HepG2 (cell line): ENCODE measurements at regions not wholly inside any gene's neighbourhood (a gene's known extent, or its start where the extent isn't known, plus 50 kb on each side); places are given as distances from the start of the nearest gene placed in this dataset.

Experiments used
- ATAC-seq: fragments of 200-7000 bp; cut with Tn5 transposase; 3 replicates; pipeline ENCODE4 v1.9.1; 2020; ENCODE audit warnings: mild to moderate bottlenecking, moderate library complexity
- BruUV-seq: library from RNA; stranded (reverse); fragments of 400-500 nt; replicated peaks from 2 replicates; lab custom pipeline; 2021; lab: Mats Ljungman, UMichigan
- CTCF ChIA-PET: fragments of 300-600 bp; formaldehyde crosslinking; extraction: SDS; loops from one replicate; lab custom pipeline; 2021; ENCODE audit warnings: low total read pairs, inconsistent platforms, low intra/inter-chr PET ratio; lab: Yijun Ruan, JAX
- POLR2A ChIA-PET: fragments of 350-600 bp; sonication (Branson Sonifier 250); formaldehyde crosslinking; loops from one replicate; lab custom pipeline; 2020; ENCODE audit warnings: antibody characterized with exemption, inconsistent platforms; lab: Yijun Ruan, JAX
- DNase-seq: peaks from one replicate; pipeline ENCODE4 v3.0.0-alpha.2; 2015; ENCODE audit warnings: low spot score
- FAIRE-seq: peaks from 3 replicates; lab custom pipeline; 2011; peaks lifted over from hg19 to GRCh38; lab: Jason Lieb, UNC
- H2AFZ ChIP-seq: one replicate; pipeline ENCODE4 v1.6.1; 2011; ENCODE audit warnings: low read length, inconsistent platforms
- H3K27ac ChIP-seq: fragments of 300-600 bp; 3 replicates; pipeline ENCODE4 v1.8.0; 2011; ENCODE audit warnings: mixed run types, mild to moderate bottlenecking, mixed read lengths, low read length, inconsistent platforms; ENCODE audit not compliant: insufficient read depth; ENCODE audit errors: extremely low read length
- H3K27me3 ChIP-seq, 2 experiments: fragments of 200-600 bp in 1 of 2; 2 replicates in 1 of 2; 3 replicates in 1 of 2; pipeline versions ENCODE4 v1.6.0 to v1.8.0; 2011; ENCODE audit warnings: low read length in 2 of 2, mild to moderate bottlenecking in 2 of 2, moderate library complexity in 2 of 2, inconsistent platforms in 1 of 2; ENCODE audit not compliant: insufficient read depth in 2 of 2, control insufficient read depth in 1 of 2
- H3K36me3 ChIP-seq, 2 experiments: fragments of 200-600 bp in 1 of 2; replicated peaks in 1 of 2; 2 replicates in 1 of 2; 3 replicates in 1 of 2; pipeline versions ENCODE4 v1.5.1 to v1.8.0; 2011; ENCODE audit warnings: low read length in 2 of 2, inconsistent platforms in 1 of 2; ENCODE audit not compliant: insufficient read depth in 2 of 2, control insufficient read depth in 1 of 2
- H3K4me1 ChIP-seq: 2 replicates; pipeline ENCODE4 v1.5.1; 2012; ENCODE audit warnings: low read length, inconsistent platforms; ENCODE audit not compliant: insufficient read depth
- H3K4me2 ChIP-seq: 2 replicates; pipeline ENCODE4 v1.6.0; 2011; ENCODE audit warnings: low read depth, low read length, inconsistent platforms
- H3K4me3 ChIP-seq, 3 experiments: fragments of 200-600 bp in 1 of 3; sonication (generic), shearing (Covaris generic) in 1 of 3; replicated peaks in 1 of 3; 2 replicates each; pipeline ENCODE4 v1.5.1; 2011 to 2016; ENCODE audit warnings: low read length in 3 of 3, inconsistent platforms in 2 of 3, low read depth in 2 of 3, mild to moderate bottlenecking in 2 of 3, control low read depth in 1 of 3, mixed read lengths in 1 of 3; ENCODE audit not compliant: insufficient read depth in 1 of 3
- H3K79me2 ChIP-seq: one replicate; pipeline ENCODE4 v1.6.1; 2011; ENCODE audit warnings: low read length, inconsistent platforms; ENCODE audit not compliant: insufficient read depth
- H3K9ac ChIP-seq: 2 replicates; pipeline ENCODE4 v1.6.0; 2011; ENCODE audit warnings: mild to moderate bottlenecking, low read depth, low read length, inconsistent platforms; ENCODE audit not compliant: insufficient read depth
- H3K9me3 ChIP-seq: 2 replicates; pipeline ENCODE4 v1.5.1; 2012; ENCODE audit warnings: mild to moderate bottlenecking, low read length
- H4K20me1 ChIP-seq: 2 replicates; pipeline ENCODE4 v1.6.0; 2011; ENCODE audit warnings: inconsistent platforms, mild to moderate bottlenecking, low read length, moderate library complexity; ENCODE audit not compliant: insufficient read depth
- AKAP8 ChIP-seq: sonication (generic); formaldehyde crosslinking; IDR thresholded peaks from 2 replicates; pipeline ENCODE4 v1.5.1; 2020; ENCODE audit warnings: mild to moderate bottlenecking, missing genetic modification reagents
- E2F2 ChIP-seq: sonication (generic); formaldehyde crosslinking; IDR thresholded peaks from 2 replicates; pipeline ENCODE4 v1.4.0; 2020; ENCODE audit warnings: missing genetic modification reagents, borderline replicate concordance
- FLYWCH1 ChIP-seq: sonication (generic); formaldehyde crosslinking; IDR thresholded peaks from 2 replicates; pipeline ENCODE4 v1.8.1; 2023; ENCODE audit warnings: mild to moderate bottlenecking, missing genetic modification reagents
- POLR2A ChIP-seq, 2 experiments: IDR thresholded peaks; 2 replicates each; pipeline ENCODE4 v1.6.1; 2011; ENCODE audit warnings: low read depth in 2 of 2, low read length in 2 of 2, mild to moderate bottlenecking in 1 of 2, moderate library complexity in 1 of 2; ENCODE audit not compliant: insufficient read depth in 1 of 2
- RBM22 ChIP-seq: fragments of 200-400 bp; formaldehyde crosslinking; optimal IDR thresholded peaks from 2 replicates; pipeline ENCODE3; 2017; ENCODE audit warnings: mild to moderate bottlenecking, low read length, moderate library complexity
- SIN3B ChIP-seq: fragments of 150-350 bp; IDR thresholded peaks from 2 replicates; pipeline ENCODE4 v1.6.1; 2014; ENCODE audit warnings: low read length
- SKI ChIP-seq: fragments of 450-650 bp; IDR thresholded peaks from one replicate; pipeline ENCODE4 v1.6.1; 2018; ENCODE audit warnings: mild to moderate bottlenecking; ENCODE audit not compliant: partially characterized antibody
- SOX13 ChIP-seq, 3 experiments: fragments of 450-650 bp in 1 of 3; sonication (generic) in 1 of 3; formaldehyde crosslinking in 1 of 3; IDR thresholded peaks in 2 of 3; conservative IDR thresholded peaks in 1 of 3; 2 replicates each; pipeline versions ENCODE4 v1.5.0 to v1.6.1; 2016 to 2020; ENCODE audit warnings: antibody characterized with exemption in 1 of 3, mild to moderate bottlenecking in 1 of 3, missing compliant biosample characterization in 1 of 3, missing genetic modification reagents in 1 of 3, moderate library complexity in 1 of 3
- ZNF382 ChIP-seq: sonication (generic); formaldehyde crosslinking; IDR thresholded peaks from 2 replicates; pipeline ENCODE4 v1.5.0; 2020; ENCODE audit warnings: missing genetic modification reagents, mild to moderate bottlenecking, borderline replicate concordance
- ZNF512B ChIP-seq: sonication (generic); formaldehyde crosslinking; IDR thresholded peaks from 2 replicates; pipeline ENCODE4 v1.5.1; 2020; ENCODE audit warnings: missing genetic modification reagents, mild to moderate bottlenecking, borderline replicate concordance
- ZNF574 ChIP-seq: sonication (generic); formaldehyde crosslinking; IDR thresholded peaks from 2 replicates; pipeline ENCODE4 v1.4.0; 2020; ENCODE audit warnings: missing genetic modification reagents
- ZNF724P ChIP-seq: sonication (generic); formaldehyde crosslinking; IDR thresholded peaks from 2 replicates; pipeline ENCODE4 v1.8.0; 2022; ENCODE audit warnings: missing genetic modification reagents, borderline replicate concordance
- WGBS: methylation state at CpG from one replicate; pipeline ENCODE4 v1.1.6; 2017; ENCODE audit warnings: low lambda C conversion rate; 5-methylcytosine and 5-hydroxymethylcytosine counted together
- in situ Hi-C: cut with HindIII; loops from 2 replicates; pipeline ENCODE4 v1.10.0; 2017; ENCODE audit warnings: low pct_unique_long_range_greater_than_20kb; ENCODE audit not compliant: extremely low pct_ligation_motif_present
- intact Hi-C: fragments of 100-400 bp; cut with micrococcal nuclease; formaldehyde crosslinking; loops from one replicate; pipeline ENCODE4 v1.10.0; 2022; ENCODE audit not compliant: unreplicated experiment
- TF ChIP-seq, protein P1 (sequence below): sonication (generic); formaldehyde crosslinking; IDR thresholded peaks from 2 replicates; pipeline ENCODE4 v1.4.0; 2020; ENCODE audit warnings: mild to moderate bottlenecking, missing genetic modification reagents
- TF ChIP-seq, protein P2 (sequence below): sonication (generic); formaldehyde crosslinking; IDR thresholded peaks from 2 replicates; pipeline ENCODE4 v1.5.0; 2020; ENCODE audit warnings: missing genetic modification reagents

DNA sequence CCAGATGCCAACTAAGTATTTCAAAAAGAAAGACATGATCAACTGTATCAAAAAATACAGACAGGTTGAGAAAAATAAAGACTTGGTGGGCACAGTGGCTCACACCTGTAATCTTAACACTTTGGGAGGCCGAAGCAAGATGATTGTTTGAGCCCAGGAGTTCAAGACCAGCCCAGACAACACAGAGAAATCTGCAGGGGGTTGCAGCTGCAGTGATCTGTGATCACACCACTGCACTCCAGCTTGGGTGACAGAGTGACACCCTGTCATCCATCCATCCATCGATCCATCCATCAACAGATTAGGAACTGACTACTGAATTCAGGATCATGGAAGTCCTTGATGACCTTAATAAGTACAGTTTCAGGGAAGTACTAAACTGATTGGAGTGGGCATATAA, 65.0 kb upstream of the RPS13 start:
- ATAC-seq = no peak
- Histone ChIP-seq H3K9ac (no peak overlapping the region), H3K4me3 (no peak overlapping the region), H3K4me2 (no peak overlapping the region), H3K27ac (no peak overlapping the region), H3K4me1 (peaks cover 20% of the 10 kb centered on the region), H2AFZ (no peak overlapping the region), H3K36me3 (peaks cover 9 to 41% of the 10 kb centered on the region in 2 experiments), H3K79me2 (no peaks in the 10 kb centered on the region), H3K9me3 (no peaks in the 10 kb centered on the region), H4K20me1 (peaks cover 4% of the 10 kb centered on the region; the same call in 1 of the 2 replicates), H3K27me3 (no peaks in the 10 kb centered on the region)
- intact Hi-C loops (no loop called here), in situ Hi-C loops (no loop called here)
- FAIRE-seq = no peak
- 100% methylated on average over 2 of the region's 2 CpGs for WGBS
- DNase-seq = no peak
- CTCF ChIA-PET = no interaction called here
- POLR2A ChIA-PET = no interaction called here
- no TSS peak for BruUV-seq
- TF ChIP-seq ZNF512B (CRISPR knock-in tag) = no peak
- no peak for TF ChIP-seq SOX13 (IDR thresholded peaks at IDR 0.05)
- TF ChIP-seq SOX13 (CRISPR knock-in tag; conservative IDR thresholded peaks at IDR 0.05 in 1 of 2, IDR thresholded peaks at IDR 0.05 in 1 of 2) = no peak
- no peak for TF ChIP-seq AKAP8 (CRISPR knock-in tag)
- no peak for TF ChIP-seq SIN3B
- TF ChIP-seq ZNF724P = no peak
- TF ChIP-seq, protein P1, sequence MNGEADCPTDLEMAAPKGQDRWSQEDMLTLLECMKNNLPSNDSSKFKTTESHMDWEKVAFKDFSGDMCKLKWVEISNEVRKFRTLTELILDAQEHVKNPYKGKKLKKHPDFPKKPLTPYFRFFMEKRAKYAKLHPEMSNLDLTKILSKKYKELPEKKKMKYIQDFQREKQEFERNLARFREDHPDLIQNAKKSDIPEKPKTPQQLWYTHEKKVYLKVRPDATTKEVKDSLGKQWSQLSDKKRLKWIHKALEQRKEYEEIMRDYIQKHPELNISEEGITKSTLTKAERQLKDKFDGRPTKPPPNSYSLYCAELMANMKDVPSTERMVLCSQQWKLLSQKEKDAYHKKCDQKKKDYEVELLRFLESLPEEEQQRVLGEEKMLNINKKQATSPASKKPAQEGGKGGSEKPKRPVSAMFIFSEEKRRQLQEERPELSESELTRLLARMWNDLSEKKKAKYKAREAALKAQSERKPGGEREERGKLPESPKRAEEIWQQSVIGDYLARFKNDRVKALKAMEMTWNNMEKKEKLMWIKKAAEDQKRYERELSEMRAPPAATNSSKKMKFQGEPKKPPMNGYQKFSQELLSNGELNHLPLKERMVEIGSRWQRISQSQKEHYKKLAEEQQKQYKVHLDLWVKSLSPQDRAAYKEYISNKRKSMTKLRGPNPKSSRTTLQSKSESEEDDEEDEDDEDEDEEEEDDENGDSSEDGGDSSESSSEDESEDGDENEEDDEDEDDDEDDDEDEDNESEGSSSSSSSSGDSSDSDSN (CRISPR knock-in tag) = no peak
- TF ChIP-seq ZNF574 = no peak
- no peak for TF ChIP-seq E2F2 (CRISPR knock-in tag)
- TF ChIP-seq POLR2A (IDR thresholded peaks at IDR 0.05; ENCODE audit: insufficient read depth in 1 of 2, low read depth in 2 of 2, low read length in 2 of 2) = no peak
- no peak for TF ChIP-seq ZNF382 (CRISPR knock-in tag)
- no peak for TF ChIP-seq FLYWCH1 (CRISPR knock-in tag)
- no peak for TF ChIP-seq SKI
- TF ChIP-seq, protein P2, sequence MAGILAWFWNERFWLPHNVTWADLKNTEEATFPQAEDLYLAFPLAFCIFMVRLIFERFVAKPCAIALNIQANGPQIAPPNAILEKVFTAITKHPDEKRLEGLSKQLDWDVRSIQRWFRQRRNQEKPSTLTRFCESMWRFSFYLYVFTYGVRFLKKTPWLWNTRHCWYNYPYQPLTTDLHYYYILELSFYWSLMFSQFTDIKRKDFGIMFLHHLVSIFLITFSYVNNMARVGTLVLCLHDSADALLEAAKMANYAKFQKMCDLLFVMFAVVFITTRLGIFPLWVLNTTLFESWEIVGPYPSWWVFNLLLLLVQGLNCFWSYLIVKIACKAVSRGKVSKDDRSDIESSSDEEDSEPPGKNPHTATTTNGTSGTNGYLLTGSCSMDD (CRISPR knock-in tag) = no peak
- no peak for TF ChIP-seq RBM22
